IPS-NIHi7 (cell line): ENCODE measurements at regions not wholly inside any gene's neighbourhood (a gene's known extent, or its start where the extent isn't known, plus 50 kb on each side); places are given as distances from the start of the nearest gene placed in this dataset.
"Not testable (repeated sequence)": the region's sequence is repeated elsewhere in the genome, so short reads cannot be mapped to it uniquely, and the experiment has no call there.

Source experiments
- DNase-seq: peaks from one replicate; pipeline ENCODE4 v3.0.0; 2012; ENCODE audit warnings: mixed read lengths; ENCODE audit errors: extremely low spot score

DNA sequence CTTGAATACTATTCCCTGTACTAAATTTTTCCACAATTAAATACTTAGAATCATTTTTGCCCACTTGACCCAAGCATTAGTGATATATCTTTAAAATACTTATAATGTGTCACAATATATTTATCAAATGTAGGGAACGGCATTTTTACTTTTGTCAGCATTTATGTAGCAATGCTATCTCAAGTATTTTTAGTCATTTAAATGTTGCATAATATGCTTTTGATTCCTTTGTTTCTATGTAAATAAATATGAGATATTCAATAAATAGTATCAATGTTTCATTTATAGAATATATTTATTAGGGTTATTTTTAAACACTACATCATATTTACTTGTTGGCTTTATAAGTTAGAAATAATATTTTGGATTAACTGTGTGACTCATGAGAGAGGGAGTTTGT lies 199.7 kb upstream of the WSB1 start:
- not testable (repeated sequence) for DNase-seq

DNA sequence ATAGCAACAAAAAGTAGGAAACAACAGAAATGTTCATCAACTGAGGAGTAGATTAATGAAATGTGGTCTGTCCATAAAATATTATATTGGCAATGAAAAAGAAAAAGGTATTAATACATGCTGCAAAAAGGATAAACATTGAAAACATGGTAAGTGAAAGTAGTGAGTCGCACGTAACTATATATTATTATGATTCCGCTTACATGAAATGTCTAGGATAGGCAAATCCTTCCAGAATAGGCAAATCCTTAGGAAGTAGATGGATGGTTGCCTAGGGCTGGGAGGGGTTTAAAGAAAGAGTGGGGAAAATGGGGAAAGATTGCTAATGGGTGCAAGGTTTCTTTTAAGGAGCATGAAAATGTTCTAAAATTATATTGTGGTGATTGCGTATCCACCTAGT lies 198.1 kb upstream of the WSB1 start:
- not testable (repeated sequence) for DNase-seq

DNA sequence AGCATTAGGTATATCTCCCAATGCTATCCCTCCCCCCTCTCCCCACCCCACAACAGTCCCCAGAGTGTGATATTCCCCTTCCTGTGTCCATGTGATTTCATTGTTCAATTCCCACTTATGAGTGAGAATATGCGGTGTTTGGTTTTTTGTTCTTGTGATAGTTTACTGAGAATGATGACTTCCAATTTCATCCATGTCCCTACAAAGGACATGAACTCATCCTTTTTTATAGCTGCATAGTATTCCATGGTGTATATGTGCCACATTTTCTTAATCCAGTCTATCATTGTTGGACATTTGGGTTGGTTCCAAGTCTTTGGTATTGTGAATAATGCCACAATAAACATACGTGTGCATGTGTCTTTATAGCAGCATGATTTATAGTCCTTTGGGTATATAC lies 194.6 kb upstream of the WSB1 start:
- not testable (repeated sequence) for DNase-seq

DNA sequence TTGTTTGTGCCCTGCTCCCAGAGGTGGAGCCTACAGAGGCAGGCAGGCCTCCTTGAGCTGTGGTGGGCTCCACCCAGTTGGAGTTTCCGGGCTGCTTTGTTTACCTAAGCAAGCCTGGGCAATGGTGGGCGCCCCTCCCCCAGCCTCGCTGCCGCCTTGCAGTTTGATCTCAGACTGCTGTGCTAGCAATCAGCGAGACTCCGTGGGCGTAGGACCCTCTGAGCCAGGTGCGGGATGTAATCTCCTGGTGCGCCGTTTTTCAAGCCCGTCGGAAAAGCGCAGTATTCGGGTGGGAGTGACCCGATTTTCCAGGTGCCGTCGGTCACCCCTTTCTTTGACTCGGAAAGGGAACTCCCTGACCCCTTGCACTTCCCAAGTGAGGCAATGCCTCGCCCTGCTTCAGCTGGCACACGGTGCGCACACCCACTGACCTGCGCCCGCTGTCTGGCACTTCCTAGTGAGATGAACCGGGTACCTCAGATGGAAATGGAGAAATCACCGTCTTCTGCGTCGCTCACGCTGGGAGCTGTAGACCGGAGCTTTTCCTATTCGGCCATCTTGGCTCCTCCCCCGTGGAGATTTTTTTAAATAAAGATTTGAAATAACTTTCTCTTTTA lies 189.2 kb upstream of the WSB1 start:
- DNase-seq, result not testable (repeated sequence)

DNA sequence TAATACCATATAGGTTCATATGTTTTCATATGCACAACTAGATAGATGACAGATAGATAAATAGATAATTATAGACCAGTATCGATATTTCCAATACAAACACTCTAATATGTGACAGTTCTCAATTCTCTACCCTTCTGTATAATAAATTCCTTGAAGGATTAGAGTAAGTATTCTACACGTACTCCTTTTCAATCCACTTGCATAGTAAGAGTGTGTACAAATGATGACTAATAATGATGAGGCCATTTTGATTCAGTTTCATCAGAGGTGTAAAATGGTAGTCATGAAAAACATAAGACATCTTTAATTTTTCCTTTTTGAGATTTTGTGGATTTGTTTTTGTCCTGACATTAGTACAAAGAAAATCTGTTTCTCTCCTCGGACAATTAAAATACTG lies 188.3 kb upstream of the WSB1 start:
- no peak for DNase-seq

DNA sequence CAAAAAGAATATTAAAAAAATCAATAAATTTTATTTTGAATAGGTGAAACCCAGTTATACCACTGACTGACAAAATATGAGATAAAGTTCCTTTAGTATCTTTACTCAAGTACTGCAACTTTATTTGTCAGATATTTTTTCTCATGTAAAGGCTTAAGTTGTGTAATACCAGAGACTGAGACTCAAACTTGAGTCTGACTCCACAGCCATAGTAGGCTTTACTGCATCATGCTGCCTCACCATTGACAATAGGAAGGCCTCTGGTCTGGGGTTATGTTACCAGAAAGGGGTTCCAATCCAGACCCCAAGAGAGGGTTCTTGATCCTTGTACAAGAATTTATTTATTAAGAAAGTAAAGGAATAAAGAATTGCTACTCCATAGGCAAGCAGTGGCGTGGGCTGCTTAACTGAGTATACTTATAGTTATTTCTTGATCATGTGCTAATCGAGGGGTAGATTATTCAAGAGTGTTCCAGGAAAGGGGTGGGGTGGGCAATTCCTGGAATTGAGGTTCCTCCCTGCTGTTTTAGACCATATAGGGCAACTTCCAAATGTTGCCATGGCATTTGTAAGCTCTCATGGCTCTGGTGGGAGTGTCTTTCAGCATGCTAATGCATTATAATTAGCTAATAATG lies 187.4 kb upstream of the WSB1 start:
- DNase-seq, result no peak

DNA sequence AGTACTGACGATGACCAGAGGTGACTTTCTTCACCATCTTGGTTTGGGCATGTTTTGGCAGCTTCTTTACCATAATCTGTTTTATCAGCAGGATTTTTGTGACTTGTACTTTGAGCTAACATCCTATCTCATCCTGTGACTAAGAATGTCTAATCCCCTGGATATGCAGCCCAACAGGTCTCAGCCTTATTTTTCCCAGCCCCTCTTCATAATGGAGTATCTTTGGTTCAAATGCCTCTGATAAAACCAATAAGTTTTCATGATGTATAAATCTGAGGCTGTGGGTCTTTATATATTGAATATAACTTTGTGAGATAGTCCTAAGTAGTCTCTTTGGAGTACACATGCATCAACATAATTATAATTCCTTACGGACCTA lies 186.9 kb upstream of the WSB1 start:
- DNase-seq, result no peak

DNA sequence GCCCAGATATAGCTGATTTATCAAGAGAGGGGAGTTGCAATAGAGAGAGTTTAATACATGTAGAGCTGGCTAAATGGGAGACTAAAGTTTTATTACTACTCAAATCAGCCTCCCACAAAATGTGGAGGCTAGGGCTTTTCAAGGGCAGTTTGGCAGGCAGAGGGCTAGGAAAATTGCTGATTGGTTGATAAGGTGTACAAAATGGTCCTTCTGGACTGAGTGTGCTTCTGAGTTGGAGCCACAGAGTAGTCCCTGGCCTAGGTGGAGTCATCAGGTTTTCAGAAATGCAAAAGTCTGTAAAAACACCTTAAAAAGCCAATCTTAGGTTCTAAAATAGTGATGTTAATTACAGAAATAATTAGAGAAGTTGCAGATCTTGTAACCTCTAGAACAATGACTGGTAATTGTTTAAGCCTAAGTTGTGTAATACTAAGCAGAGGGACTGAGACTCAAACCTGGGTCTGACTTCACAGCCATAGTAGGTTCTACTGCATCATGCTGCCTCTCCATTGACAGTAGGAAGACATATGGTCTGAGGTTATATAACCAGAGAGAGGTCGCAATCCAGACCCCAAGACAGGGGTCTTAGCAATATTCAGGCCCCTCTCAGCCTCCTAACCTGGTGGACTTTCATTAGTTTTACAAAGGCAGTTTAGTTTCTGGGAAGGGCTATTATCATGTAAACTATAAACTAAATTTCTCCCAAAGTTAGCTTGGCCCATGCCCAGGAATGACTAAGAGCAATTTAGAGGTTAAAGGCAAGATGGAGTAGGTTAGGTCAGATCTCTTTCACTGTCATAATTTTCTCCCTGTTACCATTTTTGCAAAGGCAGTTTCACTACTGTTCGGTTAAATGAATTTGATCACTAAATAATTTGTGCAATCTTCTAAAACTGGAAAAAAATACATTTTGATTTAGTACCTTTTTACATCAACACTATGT lies 186.3 kb upstream of the WSB1 start:
- not testable (repeated sequence) for DNase-seq

DNA sequence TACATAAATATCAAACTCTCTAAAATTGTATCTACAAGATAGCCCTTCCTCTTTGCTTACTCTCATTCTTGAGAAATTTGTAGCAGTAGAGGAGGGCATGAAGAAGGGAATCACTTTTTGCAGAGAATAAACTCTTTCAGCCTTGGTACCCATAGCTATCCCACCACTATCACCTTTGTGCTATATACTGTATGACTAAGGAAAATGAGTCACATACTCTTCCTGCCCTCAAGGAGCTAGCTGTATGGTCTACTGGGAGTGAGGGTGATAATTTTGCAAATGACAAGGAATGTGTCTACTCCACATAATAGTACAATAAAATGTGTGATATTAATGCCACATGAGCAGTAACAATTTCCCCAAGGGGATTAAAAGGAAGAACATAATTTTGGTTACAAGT lies 184.6 kb upstream of the WSB1 start:
- DNase-seq, result no peak

DNA sequence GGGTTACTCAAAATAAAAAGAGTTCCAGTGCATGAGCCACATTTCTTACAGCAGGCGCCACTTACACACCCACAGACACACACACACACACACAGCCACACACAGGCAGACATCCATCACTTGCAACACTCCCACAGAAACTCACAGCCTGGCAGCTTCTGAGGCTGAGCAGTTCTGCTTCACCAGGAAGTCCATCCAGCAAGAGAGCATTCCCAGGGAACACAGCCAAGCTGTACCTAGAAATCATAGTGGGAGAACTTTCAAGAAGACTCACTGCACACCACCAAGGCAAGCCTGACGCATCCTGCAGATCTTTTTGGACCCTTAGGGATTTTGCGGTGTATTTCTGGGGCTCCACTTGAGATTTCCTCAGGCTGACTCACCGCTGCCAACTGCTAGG lies 140.9 kb upstream of the WSB1 start:
- DNase-seq, result no peak

DNA sequence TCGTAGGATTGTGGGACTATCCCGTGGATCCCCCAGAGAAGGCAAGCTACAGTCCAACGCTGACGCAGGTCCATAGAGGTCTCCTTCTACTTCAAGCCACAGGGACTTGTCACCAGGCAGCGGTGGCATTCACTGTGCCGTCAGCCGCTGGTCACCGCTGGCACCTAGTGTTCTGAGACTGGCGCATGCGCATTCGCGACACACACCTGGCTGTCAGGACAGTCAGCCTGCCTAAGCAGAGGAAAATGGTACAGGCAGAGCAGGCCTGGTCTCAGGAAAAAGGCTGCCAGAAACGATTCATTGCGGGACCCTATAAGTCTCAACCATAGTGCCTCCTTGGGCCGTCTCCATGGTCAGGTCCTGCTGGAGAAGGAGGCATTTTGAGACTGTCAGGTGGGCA lies 138.0 kb upstream of the WSB1 start:
- no peak for DNase-seq

DNA sequence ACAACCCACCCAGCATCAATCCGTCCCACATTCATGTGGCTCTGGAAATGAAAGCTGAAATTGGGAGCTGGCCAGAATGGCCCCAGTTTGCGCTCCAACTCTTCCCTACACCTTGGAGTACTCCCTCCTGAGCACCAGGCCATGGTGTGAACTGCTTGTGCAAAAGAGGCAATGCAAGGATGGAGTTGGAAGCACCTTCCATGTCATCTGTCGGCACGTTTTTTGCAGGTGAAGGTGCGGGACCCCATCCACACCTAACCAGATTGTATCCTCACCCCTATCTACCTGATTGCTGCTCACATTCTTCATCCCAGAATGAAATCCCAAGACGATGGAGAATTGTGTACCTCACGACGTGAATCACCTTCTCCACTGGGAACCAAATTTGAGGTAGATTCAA lies 136.6 kb upstream of the WSB1 start:
- DNase-seq, result peak; percentile 2

DNA sequence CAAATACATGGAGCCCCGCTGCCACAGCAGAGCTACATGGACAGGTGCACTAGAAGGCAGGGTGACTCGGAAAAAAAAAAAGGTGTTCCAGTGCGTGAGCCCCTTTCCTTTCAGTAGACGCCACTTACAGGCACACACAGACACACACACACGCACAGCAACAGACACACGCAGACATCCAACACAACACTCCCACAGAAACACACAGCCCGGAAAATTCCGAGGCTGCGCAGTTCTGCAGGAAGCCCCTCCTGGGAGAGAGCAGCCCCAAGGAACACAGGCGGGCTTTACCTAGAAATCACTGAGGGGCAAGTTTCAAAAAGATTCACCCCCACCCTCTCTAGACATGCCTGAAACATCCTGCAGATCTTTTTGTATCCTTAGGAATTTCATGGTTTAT lies 136.0 kb upstream of the WSB1 start:
- no peak for DNase-seq

DNA sequence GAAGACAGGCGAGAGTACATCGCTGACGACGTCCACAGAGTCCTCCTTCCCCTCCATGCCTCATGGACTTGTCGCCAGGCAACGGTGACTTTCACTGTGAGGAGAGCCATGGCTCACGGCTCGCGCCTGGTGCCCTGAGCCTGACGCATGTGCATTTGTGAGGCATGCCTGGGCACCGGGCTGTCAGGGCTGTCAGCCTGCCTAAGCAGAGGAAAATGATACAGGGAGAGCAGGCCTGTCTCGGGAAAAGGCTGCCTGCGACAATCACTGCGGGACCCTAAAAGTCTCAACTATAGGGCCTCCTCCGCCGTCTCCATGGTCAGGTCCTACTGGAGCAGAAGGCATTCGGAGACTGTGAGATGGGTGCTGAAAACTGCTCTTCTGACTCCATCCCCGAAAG lies 135.5 kb upstream of the WSB1 start:
- DNase-seq, result peak; percentile 1

DNA sequence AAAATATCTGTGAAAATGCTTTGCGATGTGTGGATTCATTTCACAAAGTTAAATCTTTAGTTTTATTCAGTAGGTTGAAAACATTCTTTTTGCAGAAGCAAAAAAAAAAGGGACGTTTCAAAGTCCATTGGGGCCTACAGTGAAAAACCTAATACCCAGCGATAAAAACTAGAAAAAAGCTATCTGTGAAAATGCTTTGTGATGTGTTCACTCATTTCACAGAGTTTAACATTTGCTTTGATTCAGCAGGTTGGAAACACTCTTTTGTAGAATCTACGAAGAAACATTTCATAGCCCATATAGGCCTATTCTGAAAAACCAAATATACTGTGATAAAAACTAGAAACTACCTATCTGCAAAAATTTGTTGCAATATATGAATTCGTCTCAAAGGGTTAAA lies 113.6 kb upstream of the WSB1 start:
- DNase-seq, result no peak

DNA sequence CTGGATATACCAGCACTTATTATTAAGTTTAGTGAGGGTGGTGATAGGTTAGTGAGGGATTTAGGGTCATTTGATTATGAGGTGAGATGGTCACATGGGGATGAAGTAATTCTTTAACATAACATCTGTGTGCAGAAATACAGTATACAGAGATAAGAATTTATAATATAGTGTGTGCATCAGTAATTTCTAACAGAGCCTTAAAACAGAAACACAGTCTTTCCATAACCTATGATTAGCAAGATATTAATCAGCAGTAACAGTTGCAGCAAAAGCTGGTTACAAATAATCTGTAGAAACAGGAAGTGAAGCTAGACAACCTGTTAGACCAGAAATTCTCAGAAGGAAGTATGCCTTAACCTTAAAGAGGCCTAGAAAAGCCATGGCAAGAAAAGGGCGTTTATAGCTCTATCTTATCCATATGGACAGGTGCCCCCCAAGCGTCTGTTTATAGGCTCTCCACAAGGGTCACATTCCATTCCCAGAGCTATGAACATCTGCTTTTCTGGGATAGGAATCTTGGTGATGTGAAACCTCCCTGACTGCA lies 112.5 kb upstream of the WSB1 start:
- not testable (repeated sequence) for DNase-seq

DNA sequence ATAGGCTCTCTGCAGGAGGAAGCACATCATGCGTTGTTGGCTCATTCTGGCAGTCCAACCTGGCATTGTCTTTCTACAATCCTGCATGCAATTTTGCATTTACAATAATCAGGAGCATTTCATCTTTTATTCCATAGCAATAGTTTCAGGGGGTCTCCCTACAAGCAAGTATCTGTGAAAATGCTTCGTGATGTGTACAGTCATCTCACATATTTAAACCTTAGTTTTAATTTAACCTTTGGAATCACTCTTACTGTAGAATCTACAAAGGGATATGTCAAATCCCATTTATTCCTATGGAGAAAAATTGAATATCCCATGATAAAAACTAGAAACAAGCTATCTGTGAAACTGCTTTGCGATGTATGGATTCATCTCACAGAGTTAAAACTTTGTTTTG lies 112.0 kb upstream of the WSB1 start:
- DNase-seq, result no peak

DNA sequence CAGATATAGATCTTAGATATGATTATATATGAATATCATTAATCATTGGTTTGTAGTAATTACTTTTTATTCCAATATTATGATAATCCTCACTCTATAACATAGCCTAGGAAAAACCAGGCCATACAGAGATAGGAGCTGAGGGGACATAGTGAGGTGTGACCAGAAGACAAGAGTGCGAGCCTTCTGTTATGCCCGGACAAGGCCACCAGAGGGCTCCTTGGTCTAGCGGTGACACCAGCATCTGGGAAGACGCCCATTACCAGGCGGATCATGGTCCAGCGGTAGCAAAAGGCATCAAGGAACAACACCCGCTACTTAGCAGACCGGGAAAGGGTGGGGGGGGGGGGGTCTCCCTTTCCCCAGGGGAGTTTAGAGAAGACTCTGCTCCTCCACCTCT lies 96.4 kb upstream of the WSB1 start:
- not testable (repeated sequence) for DNase-seq

DNA sequence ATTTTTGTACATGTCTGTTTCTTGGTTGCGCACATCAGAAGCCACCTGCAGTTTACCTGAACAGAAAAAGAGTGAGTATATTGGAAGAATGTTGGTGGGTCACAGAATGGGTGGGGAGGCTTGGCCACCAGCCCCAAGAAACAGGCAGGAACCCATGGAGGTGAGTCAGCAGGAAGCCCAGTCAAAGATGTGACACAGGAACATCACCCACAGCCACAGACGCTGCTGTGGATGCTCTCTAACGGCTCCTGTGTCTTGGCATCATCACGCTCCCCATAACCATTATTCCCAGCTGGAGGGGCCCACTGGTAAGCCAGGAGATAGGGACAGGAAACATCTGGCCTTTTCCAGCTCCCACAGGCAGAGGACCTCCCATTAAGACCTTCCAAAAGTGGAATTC lies 94.0 kb upstream of the WSB1 start:
- DNase-seq, result no peak

DNA sequence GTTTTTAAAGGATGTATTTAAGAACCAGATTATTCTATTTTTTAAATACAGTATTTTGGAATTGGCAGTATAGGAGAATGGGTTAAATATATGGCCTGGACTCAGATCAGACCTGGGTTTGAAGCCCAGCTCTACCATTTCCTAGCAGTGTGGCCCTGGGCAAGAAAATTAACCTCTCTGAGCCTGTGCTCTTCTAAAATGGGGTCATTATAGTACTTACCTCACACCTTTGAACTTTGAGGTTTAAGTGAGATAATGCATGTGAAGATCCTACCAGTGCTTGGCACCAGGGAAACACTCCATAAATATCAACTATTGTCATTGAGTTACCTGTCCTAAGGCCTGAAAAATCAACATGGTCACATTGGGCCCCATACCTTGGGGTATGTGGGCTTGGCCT lies 93.4 kb upstream of the WSB1 start:
- DNase-seq, result no peak

DNA sequence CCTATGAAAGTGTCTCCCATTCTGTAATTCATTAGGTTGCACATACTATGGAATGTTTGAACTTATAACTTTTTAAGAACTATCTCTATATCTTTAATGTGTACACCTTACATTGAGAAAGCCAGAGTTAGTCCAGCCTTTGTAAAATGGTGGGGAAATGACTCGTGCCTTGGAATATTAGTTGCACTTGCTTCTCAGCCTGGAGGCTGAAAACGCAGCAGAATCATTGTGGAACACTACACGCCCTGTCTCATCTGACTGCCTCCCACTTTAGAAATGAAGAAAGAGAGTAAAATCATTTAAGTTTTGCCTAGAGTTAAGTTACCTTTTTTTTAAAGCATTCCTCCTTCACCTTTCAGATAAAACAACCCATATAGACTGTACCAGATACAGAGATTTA lies 90.7 kb upstream of the WSB1 start:
- DNase-seq, result no peak

DNA sequence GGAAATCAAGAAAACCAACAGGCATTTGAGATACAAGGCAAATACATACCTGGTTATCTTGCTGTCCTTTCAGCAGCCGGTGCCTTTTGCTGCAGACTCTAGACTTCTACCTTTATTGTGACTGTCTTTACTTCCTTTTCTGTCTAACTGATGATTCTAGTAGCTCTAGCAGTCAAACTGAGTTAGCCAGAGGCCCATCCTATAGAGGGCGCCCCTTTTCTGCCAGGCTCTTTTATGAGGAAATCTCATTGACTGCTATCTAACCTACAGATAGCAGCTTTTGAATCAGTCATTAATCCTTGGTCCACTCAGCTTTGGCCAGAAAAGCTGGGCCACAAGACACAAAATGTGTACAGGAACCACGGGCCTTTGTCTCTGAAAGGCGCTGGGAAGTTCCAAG lies 87.5 kb upstream of the WSB1 start:
- DNase-seq, result no peak

DNA sequence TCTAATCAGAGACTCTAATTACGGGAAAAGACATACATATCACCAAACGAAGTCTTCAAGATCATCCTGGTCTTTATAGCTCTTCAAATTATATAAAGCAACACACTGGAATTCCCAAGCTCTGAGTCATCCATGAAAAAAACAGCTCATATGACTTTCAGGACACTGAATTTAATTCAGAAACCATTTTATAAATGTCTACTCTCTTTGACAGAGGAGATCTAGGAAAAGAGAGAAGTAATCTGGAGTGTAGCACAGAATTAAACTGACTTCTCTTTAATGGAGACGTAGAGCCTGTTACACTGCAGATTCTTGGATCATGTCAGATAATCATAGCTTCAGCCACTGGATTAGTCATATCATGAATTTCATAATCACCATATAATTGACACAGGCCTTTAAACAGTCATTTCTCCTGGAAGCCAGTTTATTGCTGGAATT lies 86.8 kb upstream of the WSB1 start:
- DNase-seq, result no peak
